ENCODE measurements at regions not wholly inside any gene's neighbourhood (a gene's known extent, or its start where the extent isn't known, plus 50 kb on each side); places are given as distances from the start of the nearest gene placed in this dataset.

DNA sequence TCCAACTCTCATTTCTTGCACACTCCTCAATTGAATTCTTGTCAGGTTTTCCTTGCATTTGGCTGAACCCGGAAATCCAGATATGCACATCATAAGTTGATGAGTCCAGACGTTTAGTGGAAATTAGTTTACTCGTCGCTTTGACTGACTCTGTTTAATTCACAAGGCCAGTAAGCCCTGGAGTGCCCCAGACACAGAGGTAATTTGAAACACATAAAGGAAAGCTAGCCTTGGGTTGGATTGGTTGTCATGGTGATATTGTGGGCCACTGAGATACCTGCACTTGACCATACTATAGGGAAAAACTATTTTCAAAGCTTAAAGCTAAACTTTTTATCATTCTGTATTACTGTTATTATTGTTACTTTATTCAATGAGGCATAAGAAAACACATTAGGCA lies 178.3 kb upstream of the CA10 start:
- no peak for TF ChIP-seq YY1 (IDR thresholded peaks at IDR 0.05; ENCODE audit: low read depth)
- TF ChIP-seq, protein P1, sequence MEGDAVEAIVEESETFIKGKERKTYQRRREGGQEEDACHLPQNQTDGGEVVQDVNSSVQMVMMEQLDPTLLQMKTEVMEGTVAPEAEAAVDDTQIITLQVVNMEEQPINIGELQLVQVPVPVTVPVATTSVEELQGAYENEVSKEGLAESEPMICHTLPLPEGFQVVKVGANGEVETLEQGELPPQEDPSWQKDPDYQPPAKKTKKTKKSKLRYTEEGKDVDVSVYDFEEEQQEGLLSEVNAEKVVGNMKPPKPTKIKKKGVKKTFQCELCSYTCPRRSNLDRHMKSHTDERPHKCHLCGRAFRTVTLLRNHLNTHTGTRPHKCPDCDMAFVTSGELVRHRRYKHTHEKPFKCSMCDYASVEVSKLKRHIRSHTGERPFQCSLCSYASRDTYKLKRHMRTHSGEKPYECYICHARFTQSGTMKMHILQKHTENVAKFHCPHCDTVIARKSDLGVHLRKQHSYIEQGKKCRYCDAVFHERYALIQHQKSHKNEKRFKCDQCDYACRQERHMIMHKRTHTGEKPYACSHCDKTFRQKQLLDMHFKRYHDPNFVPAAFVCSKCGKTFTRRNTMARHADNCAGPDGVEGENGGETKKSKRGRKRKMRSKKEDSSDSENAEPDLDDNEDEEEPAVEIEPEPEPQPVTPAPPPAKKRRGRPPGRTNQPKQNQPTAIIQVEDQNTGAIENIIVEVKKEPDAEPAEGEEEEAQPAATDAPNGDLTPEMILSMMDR (IDR thresholded peaks at IDR 0.05), result no peak
- no peak for TF ChIP-seq JUND (IDR thresholded peaks at IDR 0.05)
- no peak; a peak in 1 of 4 replicates for TF ChIP-seq EP300 (IDR thresholded peaks at IDR 0.05; ENCODE audit: borderline replicate concordance in 1 of 2, low read depth in 1 of 2, low read length in 1 of 2)
- no peak for TF ChIP-seq EZH2phosphoT487 (IDR thresholded peaks at IDR 0.05; ENCODE audit: borderline replicate concordance, low read depth)
- TF ChIP-seq POLR2AphosphoS5 (IDR thresholded peaks at IDR 0.05; ENCODE audit: low read depth, low read length), result no peak
- TF ChIP-seq GABPA (IDR thresholded peaks at IDR 0.05; ENCODE audit: low read depth), result no peak
- no peak for TF ChIP-seq SIN3A (IDR thresholded peaks at IDR 0.05; ENCODE audit: borderline replicate concordance, low read depth, low read length)
- TF ChIP-seq CHD2 (IDR thresholded peaks at IDR 0.05; ENCODE audit: low read length, partially characterized antibody), result no peak
- TF ChIP-seq, protein P2, sequence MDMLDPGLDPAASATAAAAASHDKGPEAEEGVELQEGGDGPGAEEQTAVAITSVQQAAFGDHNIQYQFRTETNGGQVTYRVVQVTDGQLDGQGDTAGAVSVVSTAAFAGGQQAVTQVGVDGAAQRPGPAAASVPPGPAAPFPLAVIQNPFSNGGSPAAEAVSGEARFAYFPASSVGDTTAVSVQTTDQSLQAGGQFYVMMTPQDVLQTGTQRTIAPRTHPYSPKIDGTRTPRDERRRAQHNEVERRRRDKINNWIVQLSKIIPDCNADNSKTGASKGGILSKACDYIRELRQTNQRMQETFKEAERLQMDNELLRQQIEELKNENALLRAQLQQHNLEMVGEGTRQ (IDR thresholded peaks at IDR 0.05; ENCODE audit: borderline replicate concordance, low read depth, low read length), result no peak
- TF ChIP-seq RFX5 (IDR thresholded peaks at IDR 0.05; ENCODE audit: low read length), result no peak
- no peak for TF ChIP-seq FOXM1 (IDR thresholded peaks at IDR 0.05; ENCODE audit: low read depth)
- no peak for TF ChIP-seq RXRA (IDR thresholded peaks at IDR 0.05; ENCODE audit: borderline replicate concordance, low read depth)
